HL-60 (cell line): ENCODE measurements at regions not wholly inside any gene's neighbourhood (a gene's known extent, or its start where the extent isn't known, plus 50 kb on each side); places are given as distances from the start of the nearest gene placed in this dataset.

Experiments used
- DNase-seq, 2 experiments: peaks; one replicate each; pipeline ENCODE4 v3.0.0-alpha.2; 2010 to 2020; ENCODE audit warnings: low read depth in 1 of 2, low spot score in 1 of 2
- H3K27ac ChIP-seq: fragments of 250-450 bp; sonication (Bioruptor Pico); replicated peaks from 2 replicates; pipeline ENCODE4 v1.5.1; 2020; ENCODE audit warnings: mild to moderate bottlenecking, moderate library complexity
- H3K27me3 ChIP-seq: fragments of 250-450 bp; sonication (Bioruptor Pico); 2 replicates; pipeline ENCODE4 v1.5.1; 2021; ENCODE audit warnings: mild to moderate bottlenecking, moderate library complexity; ENCODE audit not compliant: insufficient read depth, poor library complexity, severe bottlenecking
- H3K4me3 ChIP-seq: replicated peaks from 2 replicates; pipeline ENCODE4 v1.5.1; 2011; ENCODE audit warnings: mild to moderate bottlenecking, control low read depth, low read length; ENCODE audit not compliant: insufficient read depth
- CTCF ChIP-seq: IDR thresholded peaks from one replicate; pipeline ENCODE4 v1.5.1; 2011; ENCODE audit warnings: low read length, control low read depth, inconsistent platforms; ENCODE audit not compliant: insufficient read depth
- GABPA ChIP-seq: IDR thresholded peaks from 2 replicates; pipeline ENCODE4 v1.6.1; 2012; ENCODE audit warnings: low read depth
- POLR2AphosphoS5 ChIP-seq: IDR thresholded peaks from 2 replicates; pipeline ENCODE4 v1.6.1; 2012; ENCODE audit warnings: low read depth
- REST ChIP-seq: IDR thresholded peaks from 2 replicates; pipeline ENCODE4 v1.6.1; 2012; ENCODE audit warnings: low read depth; ENCODE audit not compliant: insufficient replicate concordance
- SPI1 ChIP-seq: IDR thresholded peaks from 2 replicates; pipeline ENCODE4 v1.6.1; 2012; ENCODE audit warnings: low read depth, mild to moderate bottlenecking, borderline replicate concordance

GRCh38 chr9:103889989-103890388 lies 204.1 kb upstream of the SMC2 start:
- Histone ChIP-seq H3K27me3 (no peaks in the 10 kb centered on the region), H3K27ac (no peak overlapping the region), H3K4me3 (no peak overlapping the region)
- TF ChIP-seq REST (no peak), GABPA (no peak), SPI1 (no peak), POLR2AphosphoS5 (no peak), CTCF (no peak)
- DNase-seq = no peak

- no peak for TF ChIP-seq POLR2AphosphoS5
- no peak for TF ChIP-seq REST
- no peak for TF ChIP-seq GABPA
- TF ChIP-seq SPI1 = no peak
- TF ChIP-seq CTCF = no peak
- Histone ChIP-seq H3K4me3 (no peak overlapping the region), H3K27ac (no peak overlapping the region), H3K27me3 (no peaks in the 10 kb centered on the region)
- no peak for DNase-seq
Observed at GRCh38 chr9:103894184-103894583, 199.9 kb upstream of the SMC2 start.

- TF ChIP-seq REST = no peak
- TF ChIP-seq GABPA = no peak
- TF ChIP-seq POLR2AphosphoS5 = no peak
- no peak overlapping the region for H3K4me3 ChIP-seq
- DNase-seq = no peak
- no peaks in the 10 kb centered on the region for H3K27me3 ChIP-seq
- no peak overlapping the region for H3K27ac ChIP-seq
Observed at GRCh38 chr9:103898550-103898949, 195.6 kb upstream of the SMC2 start.

GRCh38 chr9:103899866-103900265 lies 194.2 kb upstream of the SMC2 start:
- Histone ChIP-seq H3K27me3 (no peaks in the 10 kb centered on the region), H3K27ac (no peak overlapping the region), H3K4me3 (no peak overlapping the region)
- DNase-seq = no peak
- TF ChIP-seq GABPA = no peak
